ENCODE measurements at regions not wholly inside any gene's neighbourhood (a gene's known extent, or its start where the extent isn't known, plus 50 kb on each side); places are given as distances from the start of the nearest gene placed in this dataset.

DNA sequence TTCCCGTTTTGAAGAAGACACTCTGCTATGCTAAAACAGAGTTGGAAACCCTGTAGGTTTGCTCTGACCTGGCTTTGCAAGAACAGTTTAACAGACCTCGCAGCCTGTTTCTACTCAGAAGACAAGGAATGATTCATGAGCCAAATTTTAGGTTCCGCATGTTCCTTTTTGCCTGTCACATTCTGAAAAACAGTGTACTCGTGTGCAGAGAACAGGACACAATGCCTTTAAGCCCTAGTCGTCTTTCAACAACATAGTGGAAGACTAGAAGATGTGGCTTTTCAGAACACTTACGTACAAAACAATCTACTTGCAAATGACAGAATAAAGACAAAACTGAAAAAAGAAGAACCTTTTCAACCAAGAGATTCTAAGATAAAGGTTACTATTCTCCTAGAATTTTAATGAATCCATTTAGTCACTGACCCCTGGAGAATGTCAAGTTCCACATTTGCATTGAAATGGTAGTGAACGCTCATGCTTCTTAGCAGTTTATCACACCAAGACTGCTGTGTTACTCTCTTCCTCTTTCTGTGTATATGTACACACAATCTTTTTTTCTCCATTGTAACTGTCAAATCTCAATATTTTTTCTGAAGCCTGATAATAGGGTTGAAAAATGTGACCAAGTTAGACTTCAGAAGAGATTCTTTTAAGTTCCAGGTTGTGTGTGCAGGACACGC is 220.7 kb upstream of the NRSN1 start:
- no peak for DNase-seq (ENCODE audit: insufficient read length, low spot score, missing footprints)
- Histone ChIP-seq H2AFZ (ENCODE audit: low read length) (no peak overlapping the region), H3K27me3 (ENCODE audit: insufficient read depth, low read length) (no peaks in the 10 kb centered on the region), H3K4me3 (ENCODE audit: insufficient read depth, low read length) (no peak overlapping the region), H3K27ac (ENCODE audit: low read depth, low read length) (no peak overlapping the region), H3K9me3 (ENCODE audit: low read depth, low read length) (peaks cover 2% of the 10 kb centered on the region), H3K4me1 (ENCODE audit: insufficient read depth, low read length) (no peaks in the 10 kb centered on the region), H3K79me2 (ENCODE audit: insufficient read depth, low read length) (no peaks in the 10 kb centered on the region), H3K36me3 (ENCODE audit: insufficient read depth, low read length) (no peaks in the 10 kb centered on the region), H3K4me2 (ENCODE audit: insufficient read depth, low read length) (no peak overlapping the region), H4K20me1 (ENCODE audit: insufficient read depth, low read length) (no peaks in the 10 kb centered on the region)
- TF ChIP-seq, protein P1, sequence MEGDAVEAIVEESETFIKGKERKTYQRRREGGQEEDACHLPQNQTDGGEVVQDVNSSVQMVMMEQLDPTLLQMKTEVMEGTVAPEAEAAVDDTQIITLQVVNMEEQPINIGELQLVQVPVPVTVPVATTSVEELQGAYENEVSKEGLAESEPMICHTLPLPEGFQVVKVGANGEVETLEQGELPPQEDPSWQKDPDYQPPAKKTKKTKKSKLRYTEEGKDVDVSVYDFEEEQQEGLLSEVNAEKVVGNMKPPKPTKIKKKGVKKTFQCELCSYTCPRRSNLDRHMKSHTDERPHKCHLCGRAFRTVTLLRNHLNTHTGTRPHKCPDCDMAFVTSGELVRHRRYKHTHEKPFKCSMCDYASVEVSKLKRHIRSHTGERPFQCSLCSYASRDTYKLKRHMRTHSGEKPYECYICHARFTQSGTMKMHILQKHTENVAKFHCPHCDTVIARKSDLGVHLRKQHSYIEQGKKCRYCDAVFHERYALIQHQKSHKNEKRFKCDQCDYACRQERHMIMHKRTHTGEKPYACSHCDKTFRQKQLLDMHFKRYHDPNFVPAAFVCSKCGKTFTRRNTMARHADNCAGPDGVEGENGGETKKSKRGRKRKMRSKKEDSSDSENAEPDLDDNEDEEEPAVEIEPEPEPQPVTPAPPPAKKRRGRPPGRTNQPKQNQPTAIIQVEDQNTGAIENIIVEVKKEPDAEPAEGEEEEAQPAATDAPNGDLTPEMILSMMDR (IDR thresholded peaks at IDR 0.05; ENCODE audit: extremely low read depth, low read depth, low read length) = no peak

DNA sequence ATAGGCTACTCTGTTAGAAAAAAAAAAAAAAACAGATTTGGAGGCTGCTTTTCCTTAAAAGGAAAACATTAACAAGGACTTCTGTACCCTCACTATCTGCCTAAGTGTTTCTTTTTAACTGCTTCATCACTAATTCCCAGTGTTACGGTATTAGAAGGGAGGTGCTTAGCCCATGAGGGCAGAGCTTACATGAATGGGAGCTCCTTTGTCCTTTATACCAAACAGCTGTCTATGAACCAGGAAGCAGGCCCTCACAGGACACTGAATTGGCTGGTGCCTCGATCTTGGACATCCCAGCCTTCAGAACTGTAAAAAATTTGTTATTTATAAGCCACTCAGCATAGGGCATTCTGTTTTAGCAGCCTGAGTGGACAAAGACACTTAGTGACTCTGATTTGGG is 215.6 kb upstream of the NRSN1 start:
- Histone ChIP-seq H4K20me1 (ENCODE audit: insufficient read depth, low read length) (no peaks in the 10 kb centered on the region), H3K4me1 (ENCODE audit: insufficient read depth, low read length) (no peaks in the 10 kb centered on the region), H3K27me3 (ENCODE audit: insufficient read depth, low read length) (no peaks in the 10 kb centered on the region), H3K36me3 (ENCODE audit: insufficient read depth, low read length) (no peaks in the 10 kb centered on the region), H3K27ac (ENCODE audit: low read depth, low read length) (no peak overlapping the region), H3K4me2 (ENCODE audit: insufficient read depth, low read length) (no peak overlapping the region), H2AFZ (ENCODE audit: low read length) (no peak overlapping the region), H3K9me3 (ENCODE audit: low read depth, low read length) (no peaks in the 10 kb centered on the region), H3K79me2 (ENCODE audit: insufficient read depth, low read length) (no peaks in the 10 kb centered on the region), H3K4me3 (ENCODE audit: insufficient read depth, low read length) (no peak overlapping the region)
- DNase-seq (ENCODE audit: insufficient read length, low spot score, missing footprints) = no peak
- TF ChIP-seq, protein P1 (IDR thresholded peaks at IDR 0.05; ENCODE audit: extremely low read depth, low read depth, low read length) = no peak

DNA sequence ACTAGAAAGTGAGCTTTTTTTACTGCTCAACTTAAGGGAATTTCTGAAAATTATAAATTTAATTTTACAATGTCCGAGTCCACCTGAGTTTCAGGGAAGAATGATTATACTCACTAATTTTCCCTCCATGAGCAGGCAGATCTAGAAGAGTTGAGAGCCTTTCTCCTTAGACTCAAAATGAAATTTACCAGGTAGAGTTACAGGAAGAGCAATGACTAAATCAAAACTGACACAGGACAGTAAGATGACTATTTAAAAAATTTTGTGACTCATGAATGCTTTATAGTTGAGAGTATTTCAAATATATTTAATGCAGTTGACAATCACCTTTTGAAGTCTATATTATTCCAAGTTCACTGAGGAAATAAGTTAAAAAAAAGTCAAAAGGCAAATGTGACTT is 198.1 kb upstream of the NRSN1 start:
- Histone ChIP-seq H3K27ac (ENCODE audit: low read depth, low read length) (no peak overlapping the region), H3K9me3 (ENCODE audit: low read depth, low read length) (no peaks in the 10 kb centered on the region), H2AFZ (ENCODE audit: low read length) (no peak overlapping the region), H4K20me1 (ENCODE audit: insufficient read depth, low read length) (no peaks in the 10 kb centered on the region), H3K4me1 (ENCODE audit: insufficient read depth, low read length) (no peaks in the 10 kb centered on the region), H3K36me3 (ENCODE audit: insufficient read depth, low read length) (no peaks in the 10 kb centered on the region), H3K27me3 (ENCODE audit: insufficient read depth, low read length) (no peaks in the 10 kb centered on the region), H3K4me2 (ENCODE audit: insufficient read depth, low read length) (no peak overlapping the region), H3K4me3 (ENCODE audit: insufficient read depth, low read length) (no peak overlapping the region), H3K79me2 (ENCODE audit: insufficient read depth, low read length) (no peaks in the 10 kb centered on the region)
- TF ChIP-seq, protein P1 (IDR thresholded peaks at IDR 0.05; ENCODE audit: extremely low read depth, low read depth, low read length) = no peak
- no peak for DNase-seq (ENCODE audit: insufficient read length, low spot score, missing footprints)

DNA sequence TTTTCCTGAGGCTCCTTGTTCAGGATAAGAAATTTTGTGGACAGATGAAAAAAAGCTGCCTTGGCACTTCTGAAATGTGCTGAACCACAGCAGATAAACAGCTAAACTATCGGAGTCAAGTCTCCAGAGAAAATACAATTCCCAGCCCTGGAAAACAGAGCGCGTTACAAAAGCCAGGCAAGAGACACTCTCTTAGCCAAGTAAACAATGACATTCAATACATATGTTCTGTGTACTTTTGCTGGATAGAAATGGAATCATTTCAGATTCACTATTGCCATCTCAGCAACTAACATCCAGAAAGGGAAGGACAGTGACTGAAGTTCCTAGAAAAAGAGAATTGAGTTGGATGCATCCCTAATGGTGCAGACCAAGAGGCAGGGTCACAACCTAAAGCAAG is 196.8 kb upstream of the NRSN1 start:
- Histone ChIP-seq H3K27ac (ENCODE audit: low read depth, low read length) (no peak overlapping the region), H3K36me3 (ENCODE audit: insufficient read depth, low read length) (no peaks in the 10 kb centered on the region), H3K4me1 (ENCODE audit: insufficient read depth, low read length) (no peaks in the 10 kb centered on the region), H3K9me3 (ENCODE audit: low read depth, low read length) (no peaks in the 10 kb centered on the region), H3K27me3 (ENCODE audit: insufficient read depth, low read length) (no peaks in the 10 kb centered on the region), H3K4me2 (ENCODE audit: insufficient read depth, low read length) (no peak overlapping the region), H3K4me3 (ENCODE audit: insufficient read depth, low read length) (no peak overlapping the region), H2AFZ (ENCODE audit: low read length) (no peak overlapping the region), H4K20me1 (ENCODE audit: insufficient read depth, low read length) (no peaks in the 10 kb centered on the region), H3K79me2 (ENCODE audit: insufficient read depth, low read length) (no peaks in the 10 kb centered on the region)
- TF ChIP-seq, protein P1 (IDR thresholded peaks at IDR 0.05; ENCODE audit: extremely low read depth, low read depth, low read length) = no peak
- no peak for DNase-seq (ENCODE audit: insufficient read length, low spot score, missing footprints)

Data from osteoblast (primary cell).